Prostate gland (tissue), 2 donors: ENCODE measurements at regions not wholly inside any gene's neighbourhood (a gene's known extent, or its start where the extent isn't known, plus 50 kb on each side); places are given as distances from the start of the nearest gene placed in this dataset.

ENCODE experiments used
- CTCF ChIP-seq, 4 experiments: fragments of 200-600 bp in 2 of 4; fragments of 450-650 bp in 2 of 4; sonication (generic) in 2 of 4; IDR thresholded peaks; 1 replicate in 3 of 4; 2 replicates in 1 of 4; pipeline ENCODE4 v1.5.1; 2016 to 2019; ENCODE audit warnings: antibody characterized with exemption in 4 of 4, mild to moderate bottlenecking in 2 of 4, moderate library complexity in 2 of 4
- POLR2A ChIP-seq: fragments of 450-650 bp; IDR thresholded peaks from one replicate; pipeline ENCODE4 v1.6.1; 2016; ENCODE audit warnings: antibody characterized with exemption, mild to moderate bottlenecking
- POLR2AphosphoS5 ChIP-seq: sonication (generic); formaldehyde crosslinking; IDR thresholded peaks from one replicate; pipeline ENCODE4 v1.6.1; 2017; ENCODE audit warnings: antibody characterized with exemption

GRCh38 chr3:124529826-124530571 lies 200.3 kb upstream of the UMPS start:
- TF ChIP-seq POLR2A: no peak
- TF ChIP-seq CTCF (IDR thresholded peaks at IDR 0.05): no peak
- no peak for TF ChIP-seq POLR2AphosphoS5
